Fibroblast of skin of left quadriceps (primary cell): ENCODE measurements at regions not wholly inside any gene's neighbourhood (a gene's known extent, or its start where the extent isn't known, plus 50 kb on each side); places are given as distances from the start of the nearest gene placed in this dataset.

Source experiments
- DNase-seq, 2 experiments: peaks; one replicate each; pipeline ENCODE4 v3.0.0-alpha.2; 2013; ENCODE audit warnings: low read depth in 2 of 2

- no peak for DNase-seq
These were observed 83.0 kb upstream of the HS6ST1 start for GRCh38 chr2:128401680-128402079.

- no peak for DNase-seq
These were observed 84.4 kb upstream of the HS6ST1 start for GRCh38 chr2:128402911-128403670.

GRCh38 chr2:128403814-128404708, 85.4 kb upstream of the HS6ST1 start:
- no peak for DNase-seq

- DNase-seq, result no peak
These were observed 86.2 kb upstream of the HS6ST1 start for GRCh38 chr2:128404709-128405466.

GRCh38 chr2:128405467-128405900, 86.8 kb upstream of the HS6ST1 start:
- DNase-seq, result no peak

GRCh38 chr2:128405981-128406613, 87.4 kb upstream of the HS6ST1 start:
- DNase-seq, result no peak

GRCh38 chr2:128406736-128407554, 88.3 kb upstream of the HS6ST1 start:
- DNase-seq, result no peak

- DNase-seq, result peak; percentile 60 to 73
These were observed 90.0 kb upstream of the HS6ST1 start for GRCh38 chr2:128408349-128409305.

GRCh38 chr2:128409326-128410034, 90.8 kb upstream of the HS6ST1 start:
- no peak for DNase-seq

GRCh38 chr2:128410035-128410757, 91.5 kb upstream of the HS6ST1 start:
- DNase-seq, result no peak

- no peak for DNase-seq
These were observed 92.1 kb upstream of the HS6ST1 start for GRCh38 chr2:128410758-128411215.

- no peak for DNase-seq
These were observed 92.8 kb upstream of the HS6ST1 start for GRCh38 chr2:128411431-128411830.

- no peak for DNase-seq
These were observed 93.7 kb upstream of the HS6ST1 start for GRCh38 chr2:128412181-128412871.

- DNase-seq, result no peak
These were observed 94.5 kb upstream of the HS6ST1 start for GRCh38 chr2:128413014-128413717.

GRCh38 chr2:128413718-128414341, 95.2 kb upstream of the HS6ST1 start:
- DNase-seq, result no peak

GRCh38 chr2:128414351-128414750, 95.7 kb upstream of the HS6ST1 start:
- DNase-seq, result no peak
